ENCODE measurements at regions not wholly inside any gene's neighbourhood (a gene's known extent, or its start where the extent isn't known, plus 50 kb on each side); places are given as distances from the start of the nearest gene placed in this dataset.

- DNase-seq (ENCODE audit: low spot score), result no peak
Observed at GRCh38 chr21:15370462-15370975, 305.7 kb upstream of the NRIP1 start.

DNA sequence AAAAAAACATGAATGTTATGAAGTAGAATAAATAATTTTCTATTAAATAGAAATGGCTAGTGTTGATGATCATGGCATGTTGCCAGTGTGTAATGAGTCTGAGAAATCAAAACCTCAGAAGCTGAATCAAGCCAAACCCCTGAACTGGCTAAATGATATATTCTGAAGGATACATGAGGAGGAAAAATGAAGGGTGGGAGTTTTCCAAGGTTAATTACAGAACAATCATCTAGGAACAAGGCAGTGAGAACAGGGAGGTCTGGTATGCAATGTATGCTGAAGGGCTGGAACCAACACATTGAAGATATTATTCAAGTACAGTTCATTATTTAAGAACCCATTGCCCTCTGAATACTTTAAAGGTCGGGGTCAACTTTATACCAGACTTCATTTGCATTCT, 309.1 kb upstream of the NRIP1 start:
- DNase-seq (ENCODE audit: low spot score), result no peak

DNA sequence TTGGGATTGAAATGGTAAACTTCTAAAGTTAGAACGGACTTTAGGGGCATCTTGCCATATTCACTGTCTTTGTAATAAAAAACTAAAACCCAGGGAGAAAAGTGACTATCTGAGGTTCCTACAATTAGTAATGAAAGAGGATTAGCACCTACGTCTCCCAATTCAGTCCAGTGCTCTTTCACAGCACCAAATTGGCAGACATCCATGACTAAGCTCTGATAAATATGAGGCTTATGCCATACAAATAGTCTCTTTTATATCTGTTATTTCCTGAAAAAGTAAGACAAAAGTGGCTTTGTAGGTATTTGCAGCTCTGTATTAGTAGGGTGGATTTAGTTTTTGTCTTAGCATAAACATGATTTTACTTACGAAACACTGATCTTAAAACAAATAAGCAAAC, 315.0 kb upstream of the NRIP1 start:
- no peak for DNase-seq (ENCODE audit: low spot score)

GRCh38 chr21:15383588-15383987, 318.8 kb upstream of the NRIP1 start:
- no peak for DNase-seq (ENCODE audit: low spot score)

- no peak for DNase-seq (ENCODE audit: low spot score)
Observed at GRCh38 chr21:15390049-15390448, 325.2 kb upstream of the NRIP1 start.

DNA sequence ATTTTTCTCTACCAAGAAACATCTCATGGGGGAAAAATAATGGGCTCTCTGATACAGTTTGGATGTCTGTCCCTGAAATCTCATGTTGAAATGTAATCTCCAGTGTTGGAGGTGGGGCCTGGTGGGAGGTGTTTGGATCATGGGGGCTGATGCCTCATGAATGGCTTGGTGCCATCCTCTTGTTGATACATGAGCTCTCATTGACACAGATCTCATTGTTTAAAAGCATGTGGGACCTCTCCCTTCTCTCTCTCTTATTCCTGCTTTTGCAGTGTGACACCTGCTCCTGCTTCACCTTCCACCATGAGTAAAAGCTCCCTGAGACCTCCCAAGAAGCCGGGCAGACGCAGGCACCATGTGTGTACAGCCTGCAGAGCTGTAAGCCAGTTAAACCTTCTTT, 332.5 kb upstream of the NRIP1 start:
- DNase-seq (ENCODE audit: low spot score), result no peak

DNA sequence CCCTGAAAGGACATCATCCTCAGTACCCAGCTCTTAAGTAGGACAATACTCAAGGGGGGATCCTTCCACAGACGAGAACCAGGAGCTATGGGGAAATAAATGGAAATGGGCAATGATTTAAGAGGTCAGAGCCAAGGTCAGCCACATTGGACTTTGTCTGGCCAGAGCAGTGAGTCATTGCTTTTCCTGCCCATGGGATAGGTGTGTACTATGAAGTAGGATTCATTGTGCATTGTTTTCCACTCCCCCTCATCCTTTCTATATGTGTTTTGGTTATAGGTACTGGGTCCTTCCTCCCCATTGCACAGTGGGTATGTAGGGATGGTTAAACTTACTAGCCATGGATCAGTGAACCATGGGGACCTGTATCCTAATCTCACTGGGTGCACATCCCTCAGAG, 328.9 kb upstream of the USP25 start:
- no peak for DNase-seq (ENCODE audit: low spot score)

DNA sequence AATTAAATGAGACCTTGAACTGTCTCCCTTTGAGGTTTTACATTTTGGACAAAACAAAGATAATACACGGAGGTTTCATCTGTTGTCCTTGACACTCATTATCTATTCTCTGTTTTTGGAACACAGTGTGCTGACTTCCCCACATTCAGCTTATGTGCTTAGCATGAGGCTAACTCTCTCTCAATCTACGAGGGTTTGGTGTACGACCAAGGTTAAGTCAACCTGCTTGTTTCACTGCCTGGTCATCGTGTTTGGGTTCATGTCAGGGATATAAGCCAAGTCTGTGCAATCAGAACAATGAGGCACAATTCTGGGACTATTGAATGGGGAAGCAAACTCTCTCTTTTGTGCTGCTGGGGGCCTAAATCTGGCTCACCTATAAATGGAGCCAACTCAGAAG, 328.5 kb upstream of the USP25 start:
- no peak for DNase-seq (ENCODE audit: low spot score)

DNA sequence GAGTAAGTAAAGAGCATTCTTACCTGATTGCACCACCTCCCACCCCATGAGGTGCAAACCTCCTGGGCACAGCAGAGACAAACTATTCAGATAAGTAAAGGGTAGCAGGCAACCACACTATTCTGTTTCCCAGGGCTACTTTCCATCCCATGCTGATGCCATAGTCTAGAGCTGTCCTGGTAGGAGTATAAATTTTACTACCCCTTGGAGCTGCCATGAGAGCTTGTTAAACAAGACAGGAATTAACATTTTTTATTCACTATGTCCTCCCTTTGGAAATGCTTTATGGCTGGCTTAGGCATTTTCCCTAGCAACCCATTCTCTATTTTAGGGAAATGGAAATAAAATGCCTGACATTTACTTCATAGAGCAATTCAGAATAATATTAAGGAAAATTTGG, 324.6 kb upstream of the USP25 start:
- no peak for DNase-seq (ENCODE audit: low spot score)

DNA sequence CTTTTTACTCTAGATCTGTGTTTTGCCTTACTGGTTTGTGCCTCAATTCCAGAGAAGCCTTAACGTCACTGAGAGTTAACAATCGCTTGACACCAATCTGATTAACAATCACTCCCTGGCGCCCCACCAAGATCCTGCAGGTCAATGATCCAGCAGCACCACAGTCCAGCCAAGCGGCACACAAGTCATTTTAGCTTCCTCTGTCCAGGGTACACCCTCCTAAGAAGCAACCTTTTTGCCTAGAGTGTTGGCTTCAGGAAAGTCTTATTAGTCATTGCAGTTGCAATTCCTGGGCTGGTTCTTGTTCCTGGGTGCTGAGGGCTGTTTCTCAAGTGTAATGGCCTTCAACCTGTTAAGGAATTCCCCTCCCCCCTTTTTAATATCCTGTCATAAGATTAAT, 323.0 kb upstream of the USP25 start:
- no peak for DNase-seq (ENCODE audit: low spot score)

- no peak for DNase-seq (ENCODE audit: low spot score)
Observed at GRCh38 chr21:15407585-15407984, 322.2 kb upstream of the USP25 start.

GRCh38 chr21:15408089-15408488, 321.7 kb upstream of the USP25 start:
- DNase-seq (ENCODE audit: low spot score), result no peak

DNA sequence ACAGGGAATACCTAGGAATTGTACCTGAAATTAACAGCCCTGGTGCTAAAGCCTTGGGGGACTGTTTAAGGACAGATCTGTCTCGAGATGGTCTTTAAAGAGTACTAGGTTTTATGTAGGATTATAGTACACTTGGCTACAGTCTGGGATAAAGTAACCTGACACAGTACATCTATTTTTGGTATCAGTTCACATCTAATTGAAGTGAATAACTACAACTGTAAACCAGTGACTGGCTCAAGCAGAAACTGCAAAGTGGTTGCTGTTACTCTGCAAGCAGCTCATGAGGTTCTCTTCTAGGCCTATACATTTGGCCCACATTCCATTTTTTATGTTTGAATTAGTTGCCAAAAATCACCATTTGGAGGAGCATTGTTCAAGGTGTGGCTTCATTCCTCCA, 320.8 kb upstream of the USP25 start:
- DNase-seq (ENCODE audit: low spot score), result no peak

DNA sequence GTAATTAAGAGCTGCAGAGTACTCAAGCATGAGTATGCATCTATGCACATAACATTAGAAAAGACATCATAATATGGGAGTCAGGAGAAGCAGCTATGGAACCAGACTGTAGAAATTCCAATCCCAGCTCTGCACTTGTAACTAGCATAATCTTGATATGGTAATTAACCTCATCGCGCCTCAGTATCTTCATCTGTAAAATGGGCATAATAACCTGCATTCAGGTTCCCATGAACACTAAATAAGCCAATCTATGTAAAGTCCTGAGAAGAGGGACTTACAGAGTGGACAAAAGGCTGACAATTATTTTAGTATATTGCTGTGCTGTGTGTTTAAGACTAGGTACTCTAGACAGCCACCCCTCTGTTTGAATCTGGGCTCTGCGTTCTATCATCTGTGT, 318.9 kb upstream of the USP25 start:
- DNase-seq (ENCODE audit: low spot score), result no peak

GRCh38 chr21:15414057-15414456, 315.7 kb upstream of the USP25 start:
- no peak for DNase-seq (ENCODE audit: low spot score)

GRCh38 chr21:15415541-15416261, 314.1 kb upstream of the USP25 start:
- no peak for DNase-seq (ENCODE audit: low spot score)

- DNase-seq (ENCODE audit: low spot score), result no peak
Observed at GRCh38 chr21:15421441-15421881, 308.3 kb upstream of the USP25 start.

- DNase-seq (ENCODE audit: low spot score), result no peak
Observed at GRCh38 chr21:15421947-15422346, 307.8 kb upstream of the USP25 start.

GRCh38 chr21:15422783-15423182, 307.0 kb upstream of the USP25 start:
- no peak for DNase-seq (ENCODE audit: low spot score)

DNA sequence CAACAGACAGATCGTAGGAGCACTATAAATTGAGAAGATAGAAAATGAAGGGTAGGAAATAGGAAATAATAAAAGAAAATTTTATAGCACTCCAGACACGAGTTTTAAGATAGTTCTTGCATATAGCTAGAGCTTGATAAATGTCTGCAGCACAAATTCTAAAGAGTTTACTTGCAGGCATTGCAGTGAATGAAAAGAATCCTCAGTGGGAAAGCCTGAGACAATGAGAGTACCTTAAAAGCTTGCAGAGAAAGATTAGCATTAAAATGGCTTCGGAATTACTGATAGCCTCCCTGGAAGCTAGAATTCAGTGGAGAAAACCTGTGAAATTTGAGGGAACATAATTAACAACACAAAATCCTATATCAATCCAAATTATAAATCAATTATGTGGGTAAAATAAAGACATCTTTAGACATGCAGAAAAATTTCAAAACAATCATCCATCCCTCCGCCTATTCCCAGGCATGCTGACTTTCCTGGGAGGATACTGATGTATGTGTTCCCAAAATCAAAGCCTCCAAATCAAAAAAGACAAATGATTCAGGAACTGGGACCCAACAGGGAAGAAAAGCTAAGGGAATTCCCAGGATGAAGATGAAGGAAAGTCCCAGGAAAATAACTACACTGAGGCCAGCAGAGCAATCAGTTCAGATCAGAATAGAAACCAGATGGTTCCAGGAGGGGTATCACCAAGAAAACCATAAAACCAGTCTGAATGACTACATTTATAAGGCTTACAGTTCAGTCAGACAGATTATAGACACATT, 305.9 kb upstream of the USP25 start:
- DNase-seq (ENCODE audit: low spot score), result no peak

DNA sequence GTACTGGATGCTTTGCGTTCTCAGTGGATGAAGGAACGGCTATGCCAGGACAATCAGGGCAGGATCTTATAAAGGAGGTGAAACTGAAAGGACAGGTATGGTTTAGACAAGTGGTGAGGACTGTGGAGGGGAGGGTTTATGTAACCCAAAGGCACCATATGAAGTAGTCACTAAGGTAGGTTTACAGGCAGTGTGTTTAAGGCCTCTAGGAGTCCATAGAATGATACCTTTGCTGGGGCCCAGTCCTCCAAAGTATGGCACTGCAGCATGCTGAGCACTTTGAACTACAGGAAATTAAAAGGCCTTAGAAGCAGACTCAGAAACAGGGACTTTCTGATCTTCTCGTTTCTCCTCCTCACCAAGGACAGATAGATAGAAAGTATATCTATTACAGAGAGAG, 304.7 kb upstream of the USP25 start:
- no peak for DNase-seq (ENCODE audit: low spot score)

GRCh38 chr21:15430023-15430422, 299.8 kb upstream of the USP25 start:
- no peak for DNase-seq (ENCODE audit: low spot score)

DNA sequence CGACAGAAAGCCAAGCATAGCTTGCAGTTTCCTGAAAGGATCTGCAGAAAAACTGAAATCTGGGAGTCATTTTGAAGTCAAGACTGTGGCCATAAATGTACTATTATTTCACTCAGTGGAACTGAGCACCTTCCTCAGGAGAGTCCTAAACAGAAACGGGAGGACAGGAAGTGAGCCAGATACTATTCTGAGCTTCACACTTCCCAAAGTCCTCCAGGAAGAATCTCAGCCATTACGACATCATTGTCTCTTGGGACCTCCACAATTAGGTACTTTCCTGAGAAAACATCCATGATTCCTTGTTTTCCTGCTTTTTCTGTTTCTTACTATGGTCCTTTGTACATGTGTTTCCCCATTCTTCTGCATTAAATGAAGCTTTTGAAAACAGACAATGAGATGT, 299.2 kb upstream of the USP25 start:
- DNase-seq (ENCODE audit: low spot score), result no peak

DNA sequence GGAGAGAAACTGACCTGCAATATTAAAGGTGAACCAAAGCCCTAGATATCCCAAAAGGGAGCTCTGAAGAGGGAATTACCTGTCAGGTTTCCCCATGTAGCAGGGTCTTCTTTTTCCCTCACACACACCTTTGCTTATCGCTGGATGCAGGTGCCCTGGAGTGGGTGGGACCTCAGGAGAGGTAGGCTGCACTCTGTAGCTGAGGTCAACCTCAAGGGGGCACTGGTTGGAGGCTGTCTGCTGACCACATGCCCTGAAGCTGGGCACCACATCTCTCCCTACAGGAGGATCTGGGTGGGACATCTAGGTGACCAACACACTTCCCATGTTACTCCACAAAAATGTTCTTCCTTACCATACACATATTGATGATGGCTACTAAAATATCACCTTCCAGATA, 298.7 kb upstream of the USP25 start:
- DNase-seq (ENCODE audit: low spot score), result no peak

Data from CD4-positive, alpha-beta T cell treated with Interleukin-6 at 100 ng/mL for 8 hours (primary cell).